GM12878 (cell line): ENCODE measurements at regions not wholly inside any gene's neighbourhood (a gene's known extent, or its start where the extent isn't known, plus 50 kb on each side); places are given as distances from the start of the nearest gene placed in this dataset.

Experiments
- BHLHE40 ChIP-seq, 2 experiments: fragments of 450-650 bp in 1 of 2; IDR thresholded peaks; 2 replicates each; pipeline ENCODE4 v1.6.1; 2011 to 2017; ENCODE audit warnings: low read depth in 2 of 2, borderline replicate concordance in 1 of 2, improper control_type of control experiment in 1 of 2, low read length in 1 of 2, mild to moderate bottlenecking in 1 of 2
- CBFB ChIP-seq: IDR thresholded peaks from 2 replicates; pipeline ENCODE4 v1.6.1; 2016; ENCODE audit warnings: antibody characterized with exemption, low read depth
- CEBPB ChIP-seq, 2 experiments: fragments of 150-350 bp in 1 of 2; IDR thresholded peaks; 2 replicates each; pipeline ENCODE4 v1.6.1; 2012 to 2014; ENCODE audit warnings: low read depth in 2 of 2, low read length in 2 of 2, borderline replicate concordance in 1 of 2, inconsistent platforms in 1 of 2
- FOXM1 ChIP-seq: IDR thresholded peaks from 2 replicates; pipeline ENCODE4 v1.6.1; 2012; ENCODE audit warnings: low read depth, mild to moderate bottlenecking, inconsistent platforms, low read length, moderate library complexity
- NFXL1 ChIP-seq: fragments of 450-650 bp; IDR thresholded peaks from 2 replicates; pipeline ENCODE4 v1.6.1; 2017; ENCODE audit warnings: antibody characterized with exemption, mild to moderate bottlenecking, borderline replicate concordance
- NFYA ChIP-seq: IDR thresholded peaks from 2 replicates; pipeline ENCODE4 v1.6.1; 2011; ENCODE audit warnings: low read depth, mild to moderate bottlenecking, low read length, improper control_type of control experiment, borderline replicate concordance
- POLR2A ChIP-seq: IDR thresholded peaks from 2 replicates; pipeline ENCODE4 v1.6.1; 2011; ENCODE audit warnings: low read depth, mild to moderate bottlenecking, low read length
- SIN3A ChIP-seq: IDR thresholded peaks from 2 replicates; pipeline ENCODE4 v1.6.1; 2012; ENCODE audit warnings: low read depth, low read length, improper control_type of control experiment
- SUZ12 ChIP-seq: fragments of 200-600 bp; sonication (generic); IDR thresholded peaks from one replicate; pipeline ENCODE4 v1.6.1; 2018; ENCODE audit warnings: antibody characterized with exemption, mild to moderate bottlenecking; ENCODE audit not compliant: unreplicated experiment
- ZZZ3 ChIP-seq: IDR thresholded peaks from 2 replicates; pipeline ENCODE4 v1.6.1; 2011; ENCODE audit warnings: low read depth; ENCODE audit not compliant: control insufficient read depth, insufficient read length
- TF ChIP-seq, protein P1 (sequence below), 3 experiments: IDR thresholded peaks in 2 of 3; conservative IDR thresholded peaks in 1 of 3; 2 replicates each; pipeline ENCODE4 v1.5.1; 2011; ENCODE audit warnings: low read depth in 3 of 3, low read length in 3 of 3, mild to moderate bottlenecking in 3 of 3, control low read depth in 2 of 3, moderate library complexity in 2 of 3, inconsistent platforms in 1 of 3, mixed read lengths in 1 of 3; ENCODE audit not compliant: control insufficient read depth in 2 of 3, insufficient read depth in 1 of 3; ENCODE audit errors: extremely low read depth in 1 of 3
- TF ChIP-seq, protein P2 (sequence below): IDR thresholded peaks from 2 replicates; pipeline ENCODE4 v1.6.1; 2012; ENCODE audit warnings: low read depth, low read length, improper control_type of control experiment
- TF ChIP-seq, protein P3 (sequence below): IDR thresholded peaks from 2 replicates; pipeline ENCODE4 v1.6.1; 2011; ENCODE audit warnings: low read depth, low read length, improper control_type of control experiment, borderline replicate concordance
- TF ChIP-seq, protein P4 (sequence below): fragments of 450-650 bp; formaldehyde crosslinking; IDR thresholded peaks from 2 replicates; pipeline ENCODE4 v1.5.0; 2022; ENCODE audit warnings: mild to moderate bottlenecking, missing genetic modification characterization

DNA sequence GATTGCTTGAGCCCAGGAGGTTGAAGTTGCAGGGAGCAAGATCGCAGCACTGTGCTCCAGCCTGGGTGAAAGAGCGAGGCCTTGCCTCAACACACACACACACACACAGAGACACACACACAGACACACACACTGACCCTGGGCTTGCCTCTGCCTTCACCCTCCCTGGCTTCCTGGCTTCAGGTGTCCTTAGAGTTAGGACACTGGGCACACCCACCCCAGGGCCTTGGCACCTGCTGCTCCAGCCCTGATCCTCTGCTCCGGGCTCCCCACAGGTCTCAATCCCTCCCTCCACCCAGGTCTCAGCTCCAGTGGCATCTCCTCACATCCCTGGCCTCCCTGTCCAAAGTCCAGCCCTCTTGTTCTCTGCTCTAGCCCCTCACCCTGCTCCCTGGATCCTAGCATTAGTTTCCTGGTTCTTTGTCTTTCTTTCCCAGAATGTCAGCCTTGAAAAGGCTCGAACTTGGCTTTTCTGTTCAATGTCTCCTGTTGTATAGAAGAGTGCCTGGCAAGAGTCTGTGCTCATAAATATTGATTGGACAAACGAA, 212.9 kb downstream of the C9orf50 start:
- TF ChIP-seq CBFB (no peak), POLR2A (no peak), FOXM1 (no peak), NFXL1 (no peak), BHLHE40 (IDR thresholded peaks at IDR 0.05; ENCODE audit: borderline replicate concordance in 1 of 2, low read depth in 2 of 2, low read length in 1 of 2) (no peak), SIN3A (no peak), ZZZ3 (no peak), SUZ12 (no peak), CEBPB (IDR thresholded peaks at IDR 0.05; ENCODE audit: borderline replicate concordance in 1 of 2, low read depth in 2 of 2, low read length in 2 of 2) (no peak), NFYA (no peak)
- TF ChIP-seq, protein P1, sequence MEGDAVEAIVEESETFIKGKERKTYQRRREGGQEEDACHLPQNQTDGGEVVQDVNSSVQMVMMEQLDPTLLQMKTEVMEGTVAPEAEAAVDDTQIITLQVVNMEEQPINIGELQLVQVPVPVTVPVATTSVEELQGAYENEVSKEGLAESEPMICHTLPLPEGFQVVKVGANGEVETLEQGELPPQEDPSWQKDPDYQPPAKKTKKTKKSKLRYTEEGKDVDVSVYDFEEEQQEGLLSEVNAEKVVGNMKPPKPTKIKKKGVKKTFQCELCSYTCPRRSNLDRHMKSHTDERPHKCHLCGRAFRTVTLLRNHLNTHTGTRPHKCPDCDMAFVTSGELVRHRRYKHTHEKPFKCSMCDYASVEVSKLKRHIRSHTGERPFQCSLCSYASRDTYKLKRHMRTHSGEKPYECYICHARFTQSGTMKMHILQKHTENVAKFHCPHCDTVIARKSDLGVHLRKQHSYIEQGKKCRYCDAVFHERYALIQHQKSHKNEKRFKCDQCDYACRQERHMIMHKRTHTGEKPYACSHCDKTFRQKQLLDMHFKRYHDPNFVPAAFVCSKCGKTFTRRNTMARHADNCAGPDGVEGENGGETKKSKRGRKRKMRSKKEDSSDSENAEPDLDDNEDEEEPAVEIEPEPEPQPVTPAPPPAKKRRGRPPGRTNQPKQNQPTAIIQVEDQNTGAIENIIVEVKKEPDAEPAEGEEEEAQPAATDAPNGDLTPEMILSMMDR (IDR thresholded peaks at IDR 0.05 in 2 of 3, conservative IDR thresholded peaks at IDR 0.05 in 1 of 3; ENCODE audit: control insufficient read depth in 2 of 3, extremely low read depth in 1 of 3, insufficient read depth in 1 of 3, low read depth in 3 of 3, low read length in 3 of 3), result no peak
- TF ChIP-seq, protein P2, sequence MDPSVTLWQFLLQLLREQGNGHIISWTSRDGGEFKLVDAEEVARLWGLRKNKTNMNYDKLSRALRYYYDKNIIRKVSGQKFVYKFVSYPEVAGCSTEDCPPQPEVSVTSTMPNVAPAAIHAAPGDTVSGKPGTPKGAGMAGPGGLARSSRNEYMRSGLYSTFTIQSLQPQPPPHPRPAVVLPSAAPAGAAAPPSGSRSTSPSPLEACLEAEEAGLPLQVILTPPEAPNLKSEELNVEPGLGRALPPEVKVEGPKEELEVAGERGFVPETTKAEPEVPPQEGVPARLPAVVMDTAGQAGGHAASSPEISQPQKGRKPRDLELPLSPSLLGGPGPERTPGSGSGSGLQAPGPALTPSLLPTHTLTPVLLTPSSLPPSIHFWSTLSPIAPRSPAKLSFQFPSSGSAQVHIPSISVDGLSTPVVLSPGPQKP, result no peak
- TF ChIP-seq, protein P3, sequence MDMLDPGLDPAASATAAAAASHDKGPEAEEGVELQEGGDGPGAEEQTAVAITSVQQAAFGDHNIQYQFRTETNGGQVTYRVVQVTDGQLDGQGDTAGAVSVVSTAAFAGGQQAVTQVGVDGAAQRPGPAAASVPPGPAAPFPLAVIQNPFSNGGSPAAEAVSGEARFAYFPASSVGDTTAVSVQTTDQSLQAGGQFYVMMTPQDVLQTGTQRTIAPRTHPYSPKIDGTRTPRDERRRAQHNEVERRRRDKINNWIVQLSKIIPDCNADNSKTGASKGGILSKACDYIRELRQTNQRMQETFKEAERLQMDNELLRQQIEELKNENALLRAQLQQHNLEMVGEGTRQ, result no peak
- TF ChIP-seq, protein P4, sequence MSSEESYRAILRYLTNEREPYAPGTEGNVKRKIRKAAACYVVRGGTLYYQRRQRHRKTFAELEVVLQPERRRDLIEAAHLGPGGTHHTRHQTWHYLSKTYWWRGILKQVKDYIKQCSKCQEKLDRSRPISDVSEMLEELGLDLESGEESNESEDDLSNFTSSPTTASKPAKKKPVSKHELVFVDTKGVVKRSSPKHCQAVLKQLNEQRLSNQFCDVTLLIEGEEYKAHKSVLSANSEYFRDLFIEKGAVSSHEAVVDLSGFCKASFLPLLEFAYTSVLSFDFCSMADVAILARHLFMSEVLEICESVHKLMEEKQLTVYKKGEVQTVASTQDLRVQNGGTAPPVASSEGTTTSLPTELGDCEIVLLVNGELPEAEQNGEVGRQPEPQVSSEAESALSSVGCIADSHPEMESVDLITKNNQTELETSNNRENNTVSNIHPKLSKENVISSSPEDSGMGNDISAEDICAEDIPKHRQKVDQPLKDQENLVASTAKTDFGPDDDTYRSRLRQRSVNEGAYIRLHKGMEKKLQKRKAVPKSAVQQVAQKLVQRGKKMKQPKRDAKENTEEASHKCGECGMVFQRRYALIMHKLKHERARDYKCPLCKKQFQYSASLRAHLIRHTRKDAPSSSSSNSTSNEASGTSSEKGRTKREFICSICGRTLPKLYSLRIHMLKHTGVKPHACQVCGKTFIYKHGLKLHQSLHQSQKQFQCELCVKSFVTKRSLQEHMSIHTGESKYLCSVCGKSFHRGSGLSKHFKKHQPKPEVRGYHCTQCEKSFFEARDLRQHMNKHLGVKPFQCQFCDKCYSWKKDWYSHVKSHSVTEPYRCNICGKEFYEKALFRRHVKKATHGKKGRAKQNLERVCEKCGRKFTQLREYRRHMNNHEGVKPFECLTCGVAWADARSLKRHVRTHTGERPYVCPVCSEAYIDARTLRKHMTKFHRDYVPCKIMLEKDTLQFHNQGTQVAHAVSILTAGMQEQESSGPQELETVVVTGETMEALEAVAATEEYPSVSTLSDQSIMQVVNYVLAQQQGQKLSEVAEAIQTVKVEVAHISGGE (CRISPR knock-in tag), result no peak
